Spleen (tissue), 7 donors: ENCODE measurements at regions not wholly inside any gene's neighbourhood (a gene's known extent, or its start where the extent isn't known, plus 50 kb on each side); places are given as distances from the start of the nearest gene placed in this dataset.

Source experiments
- POLR2A ChIP-seq, 3 donors: fragments of 450-650 bp; IDR thresholded peaks; one replicate each; pipeline ENCODE4 v1.5.1; 2017; ENCODE audit warnings: antibody characterized with exemption in 3 of 3, mild to moderate bottlenecking in 1 of 3
- POLR2AphosphoS5 ChIP-seq, 3 donors: sonication (generic); formaldehyde crosslinking; IDR thresholded peaks; one replicate each; pipeline ENCODE4 v1.5.1; 2017; ENCODE audit warnings: antibody characterized with exemption in 3 of 3
- TF ChIP-seq, protein P1 (sequence below), 11 experiments: fragments of 200-600 bp in 7 of 11; fragments of 450-650 bp in 4 of 11; sonication (generic) in 4 of 11; IDR thresholded peaks in 8 of 11; conservative IDR thresholded peaks in 3 of 11; 1 replicate in 7 of 11; 2 replicates in 4 of 11; pipeline versions ENCODE4 v1.4.0 to v1.8.0; 2016 to 2021; ENCODE audit warnings: antibody characterized with exemption in 11 of 11, inconsistent platforms in 4 of 11, mild to moderate bottlenecking in 1 of 11
- donor health status: DM: no; HTN: no; CAD: no; lungs with moderate emphysema.
- donor health status: DM: no; HTN: no; CAD: no.
- donor health status: DM: no; HTN: no; CAD: no.

DNA sequence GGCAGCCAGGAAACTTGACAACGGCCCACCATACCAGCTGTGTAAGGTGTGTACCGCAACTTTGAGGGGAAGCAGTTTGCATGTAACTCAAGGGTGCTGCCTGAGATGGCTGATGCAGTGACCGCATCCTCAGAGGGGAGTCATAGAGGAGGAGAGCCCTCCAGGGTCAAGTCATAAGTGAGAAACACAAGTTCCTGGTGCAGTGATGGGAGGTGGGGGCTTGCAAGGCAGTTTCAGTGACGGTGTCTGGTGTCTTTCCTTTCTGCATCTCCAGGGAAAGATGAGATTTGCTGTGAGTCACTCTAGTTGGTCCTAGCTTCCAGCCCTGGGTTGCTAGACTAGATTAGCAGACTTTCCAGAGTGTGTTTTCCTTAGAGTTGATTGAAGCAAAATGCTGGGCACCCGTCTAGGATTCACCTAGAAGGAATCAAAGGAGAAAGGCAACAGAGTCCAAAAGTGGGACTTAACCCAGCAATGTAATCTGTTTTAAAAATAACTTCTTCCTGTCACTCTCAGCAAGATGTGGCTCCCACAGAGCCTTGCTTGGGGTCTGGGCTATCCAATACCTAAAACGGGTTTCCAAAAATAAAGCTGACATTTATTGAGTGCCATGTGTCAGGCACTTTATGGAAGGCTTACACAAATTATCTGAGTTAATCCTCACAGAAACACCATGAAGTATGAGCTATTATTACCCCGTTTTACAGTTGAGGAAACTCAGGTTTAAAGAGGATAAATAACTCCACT, 265.4 kb upstream of the PLET1 start:
- TF ChIP-seq, protein P1, sequence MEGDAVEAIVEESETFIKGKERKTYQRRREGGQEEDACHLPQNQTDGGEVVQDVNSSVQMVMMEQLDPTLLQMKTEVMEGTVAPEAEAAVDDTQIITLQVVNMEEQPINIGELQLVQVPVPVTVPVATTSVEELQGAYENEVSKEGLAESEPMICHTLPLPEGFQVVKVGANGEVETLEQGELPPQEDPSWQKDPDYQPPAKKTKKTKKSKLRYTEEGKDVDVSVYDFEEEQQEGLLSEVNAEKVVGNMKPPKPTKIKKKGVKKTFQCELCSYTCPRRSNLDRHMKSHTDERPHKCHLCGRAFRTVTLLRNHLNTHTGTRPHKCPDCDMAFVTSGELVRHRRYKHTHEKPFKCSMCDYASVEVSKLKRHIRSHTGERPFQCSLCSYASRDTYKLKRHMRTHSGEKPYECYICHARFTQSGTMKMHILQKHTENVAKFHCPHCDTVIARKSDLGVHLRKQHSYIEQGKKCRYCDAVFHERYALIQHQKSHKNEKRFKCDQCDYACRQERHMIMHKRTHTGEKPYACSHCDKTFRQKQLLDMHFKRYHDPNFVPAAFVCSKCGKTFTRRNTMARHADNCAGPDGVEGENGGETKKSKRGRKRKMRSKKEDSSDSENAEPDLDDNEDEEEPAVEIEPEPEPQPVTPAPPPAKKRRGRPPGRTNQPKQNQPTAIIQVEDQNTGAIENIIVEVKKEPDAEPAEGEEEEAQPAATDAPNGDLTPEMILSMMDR (IDR thresholded peaks at IDR 0.05 in 8 of 11, conservative IDR thresholded peaks at IDR 0.05 in 3 of 11): no peak
- TF ChIP-seq POLR2AphosphoS5 (IDR thresholded peaks at IDR 0.05) (no peak), POLR2A (IDR thresholded peaks at IDR 0.05) (no peak)
